Psoas muscle (tissue), 7 donors: ENCODE measurements at regions not wholly inside any gene's neighbourhood (a gene's known extent, or its start where the extent isn't known, plus 50 kb on each side); places are given as distances from the start of the nearest gene placed in this dataset.

ENCODE experiments used
- ATAC-seq, 4 donors: fragments of 200-7000 bp; cut with Tn5 transposase; one replicate each; pipeline ENCODE4 v1.9.1; 2020; ENCODE audit warnings: moderate library complexity in 3 of 4, mild to moderate bottlenecking in 2 of 4
- DNase-seq, 2 donors: peaks; one replicate each; pipeline ENCODE4 v3.0.0-alpha.2; 2020
- H3K27ac ChIP-seq: fragments of 200-600 bp; one replicate; pipeline ENCODE4 v1.8.0; 2022
- H3K27me3 ChIP-seq, 3 donors: fragments of 200-600 bp in 1 of 3; one replicate each; pipeline versions ENCODE4 v1.6.1 to v1.8.0; 2013 to 2022; ENCODE audit warnings: low read length in 2 of 3, mild to moderate bottlenecking in 2 of 3, moderate library complexity in 1 of 3; ENCODE audit not compliant: insufficient read depth in 3 of 3
- H3K36me3 ChIP-seq, 2 donors: fragments of 200-600 bp in 1 of 2; one replicate each; pipeline versions ENCODE4 v1.6.1 to v1.8.0; 2013 to 2022; ENCODE audit warnings: low read depth in 1 of 2, mild to moderate bottlenecking in 1 of 2, moderate library complexity in 1 of 2; ENCODE audit not compliant: insufficient read depth in 1 of 2
- H3K4me1 ChIP-seq: fragments of 200-600 bp; one replicate; pipeline ENCODE4 v1.8.0; 2022
- H3K4me3 ChIP-seq: fragments of 200-600 bp; one replicate; pipeline ENCODE4 v1.8.0; 2022; ENCODE audit warnings: mild to moderate bottlenecking
- H3K9me3 ChIP-seq: fragments of 200-600 bp; one replicate; pipeline ENCODE4 v1.8.0; 2022
- WGBS, 3 donors: extraction: QIAGEN DNeasy Blood & Tissue Kit; methylation state at CpG; one replicate each; pipeline versions ENCODE4 v1.1.6 to v1.1.7; 2013; 5-methylcytosine and 5-hydroxymethylcytosine counted together
- intact Hi-C, 2 donors: fragments of 100-400 bp; cut with DNase I; formaldehyde crosslinking; loops; one replicate each; pipeline versions ENCODE4 v1.11.0 to v1.14.2; 2022
- TF ChIP-seq, protein P1 (sequence below): fragments of 200-600 bp; IDR thresholded peaks from one replicate; pipeline ENCODE4 v1.8.0; 2022; ENCODE audit warnings: antibody characterized with exemption
- donor health status: healthy with polysubstance abuse.
- donor health status: DM: no; HTN: no; CAD: no; lungs with moderate emphysema.
- donor health status: Bipolar disorder and iron deficiency.
- donor health status: healthy.
- donor health status: DM: yes; HTN: yes; CAD: no.
- donor health status: DM: no; HTN: no; CAD: no.
- donor health status: DM: yes; HTN: yes; CAD: no.

DNA sequence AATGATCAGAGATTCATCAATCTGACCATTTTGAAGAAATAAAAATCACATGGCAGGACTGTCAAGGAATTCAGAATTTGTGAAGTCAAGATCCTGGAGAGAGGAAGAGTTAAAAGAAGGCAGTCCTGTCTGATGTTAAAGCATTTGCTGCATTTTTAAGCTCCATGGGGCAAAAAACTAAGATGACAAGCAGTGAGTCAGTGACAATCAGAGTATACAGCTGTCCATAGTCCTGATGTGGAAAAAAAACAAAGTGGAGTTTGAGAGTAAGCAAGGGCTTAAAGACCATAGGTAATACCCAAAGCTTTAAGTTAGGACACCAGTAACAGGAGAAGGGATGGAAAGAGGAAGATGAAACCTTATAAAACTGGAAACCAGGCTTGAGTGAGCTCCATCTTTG lies 412.7 kb upstream of the ANKRD30A start:
- Histone ChIP-seq H3K9me3 (no peaks in the 10 kb centered on the region), H3K4me3 (no peak overlapping the region), H3K27me3 (no peaks in the 10 kb centered on the region), H3K27ac (no peak overlapping the region), H3K36me3 (no peaks in the 10 kb centered on the region), H3K4me1 (no peaks in the 10 kb centered on the region)
- TF ChIP-seq, protein P1, sequence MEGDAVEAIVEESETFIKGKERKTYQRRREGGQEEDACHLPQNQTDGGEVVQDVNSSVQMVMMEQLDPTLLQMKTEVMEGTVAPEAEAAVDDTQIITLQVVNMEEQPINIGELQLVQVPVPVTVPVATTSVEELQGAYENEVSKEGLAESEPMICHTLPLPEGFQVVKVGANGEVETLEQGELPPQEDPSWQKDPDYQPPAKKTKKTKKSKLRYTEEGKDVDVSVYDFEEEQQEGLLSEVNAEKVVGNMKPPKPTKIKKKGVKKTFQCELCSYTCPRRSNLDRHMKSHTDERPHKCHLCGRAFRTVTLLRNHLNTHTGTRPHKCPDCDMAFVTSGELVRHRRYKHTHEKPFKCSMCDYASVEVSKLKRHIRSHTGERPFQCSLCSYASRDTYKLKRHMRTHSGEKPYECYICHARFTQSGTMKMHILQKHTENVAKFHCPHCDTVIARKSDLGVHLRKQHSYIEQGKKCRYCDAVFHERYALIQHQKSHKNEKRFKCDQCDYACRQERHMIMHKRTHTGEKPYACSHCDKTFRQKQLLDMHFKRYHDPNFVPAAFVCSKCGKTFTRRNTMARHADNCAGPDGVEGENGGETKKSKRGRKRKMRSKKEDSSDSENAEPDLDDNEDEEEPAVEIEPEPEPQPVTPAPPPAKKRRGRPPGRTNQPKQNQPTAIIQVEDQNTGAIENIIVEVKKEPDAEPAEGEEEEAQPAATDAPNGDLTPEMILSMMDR: no peak
- intact Hi-C loops: no loop called here
- ATAC-seq (no peak), DNase-seq (no peak)

DNA sequence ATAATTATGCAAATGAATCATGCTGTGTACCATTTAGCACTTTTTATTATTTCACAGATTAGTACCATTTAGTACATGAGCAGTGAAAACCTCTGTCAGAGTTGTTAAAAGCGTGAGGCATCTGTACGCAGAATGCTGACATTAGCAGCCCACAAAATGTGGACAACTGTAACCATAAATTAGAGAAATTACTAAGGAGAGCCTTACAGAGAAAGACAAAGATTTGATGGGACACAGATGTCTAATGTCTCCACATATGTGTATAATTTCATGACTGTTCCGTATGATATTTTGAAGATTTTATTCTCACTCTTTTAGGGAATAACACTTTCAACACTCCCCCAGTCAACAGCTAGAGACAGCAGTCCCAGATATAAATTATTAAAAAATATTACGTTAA lies 414.0 kb upstream of the ANKRD30A start:
- H3K36me3 ChIP-seq: no peaks in the 10 kb centered on the region
- no peak overlapping the region for H3K4me3 ChIP-seq
- DNase-seq (no peak), ATAC-seq (no peak)
- no peak overlapping the region for H3K27ac ChIP-seq
- TF ChIP-seq, protein P1: no peak
- WGBS, 3 donors: 85 to 89% (median 89%) methylated on average over 4 of the region's 4 CpGs
- H3K9me3 ChIP-seq: no peaks in the 10 kb centered on the region
- intact Hi-C loops: no loop called here
- H3K4me1 ChIP-seq: no peaks in the 10 kb centered on the region
- H3K27me3 ChIP-seq: no peaks in the 10 kb centered on the region

DNA sequence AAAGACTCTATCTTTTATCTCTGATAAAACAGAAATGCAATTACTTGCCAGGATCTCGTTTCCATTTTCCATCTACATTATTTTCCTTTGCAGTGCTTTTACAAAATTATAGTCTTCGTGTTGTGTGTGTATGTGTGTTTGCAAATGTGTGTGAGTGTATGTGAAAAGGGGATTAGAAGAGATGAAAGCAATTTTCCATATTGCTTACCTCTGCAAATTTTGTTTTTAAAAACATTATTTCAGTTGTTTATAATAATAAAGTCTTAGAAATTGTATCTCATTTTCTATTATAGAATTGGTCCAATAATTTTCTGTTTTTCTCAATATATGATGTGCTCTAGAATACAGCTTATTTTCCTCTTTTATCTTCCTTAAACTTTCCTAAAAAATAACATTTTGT lies 421.3 kb upstream of the ANKRD30A start:
- no peak for ATAC-seq
- no peaks in the 10 kb centered on the region for H3K9me3 ChIP-seq
- no peaks in the 10 kb centered on the region for H3K27me3 ChIP-seq
- no peaks in the 10 kb centered on the region for H3K4me1 ChIP-seq
- TF ChIP-seq, protein P1: no peak
- no peak overlapping the region for H3K4me3 ChIP-seq
- DNase-seq: no peak
- H3K36me3 ChIP-seq: no peaks in the 10 kb centered on the region
- 64 to 75% (median 68%) methylated on average over 2 of the region's 2 CpGs for WGBS, 3 donors
- intact Hi-C loops: no loop called here
- no peak overlapping the region for H3K27ac ChIP-seq

DNA sequence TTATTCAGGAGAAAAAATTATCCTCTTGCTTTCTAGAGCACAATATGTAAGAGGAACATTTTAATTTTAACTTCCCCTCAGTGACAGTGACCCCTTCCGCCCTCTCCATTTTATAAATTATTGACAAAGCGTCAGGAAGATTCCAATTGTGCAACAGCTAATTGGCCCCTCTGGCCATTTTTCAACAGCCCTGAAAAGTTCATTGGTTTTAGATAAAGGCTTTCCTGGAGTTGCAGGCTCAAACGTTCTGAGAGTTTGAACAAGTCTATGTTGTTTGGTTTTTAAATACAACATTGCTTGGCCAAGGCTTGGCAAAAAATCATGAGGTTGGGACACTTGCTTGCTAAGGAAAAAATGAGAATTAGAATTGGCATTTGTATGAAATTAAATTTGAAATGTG lies 422.2 kb upstream of the ANKRD30A start:
- no peaks in the 10 kb centered on the region for H3K36me3 ChIP-seq
- intact Hi-C loops: no loop called here
- H3K4me1 ChIP-seq: no peaks in the 10 kb centered on the region
- 53 to 59% (median 59%) methylated on average over 3 of the region's 3 CpGs for WGBS, 3 donors
- H3K27ac ChIP-seq: no peak overlapping the region
- no peaks in the 10 kb centered on the region for H3K27me3 ChIP-seq
- H3K4me3 ChIP-seq: no peak overlapping the region
- ATAC-seq (no peak), DNase-seq (no peak)
- TF ChIP-seq, protein P1: no peak
- H3K9me3 ChIP-seq: no peaks in the 10 kb centered on the region

- 88 to 100% (median 96%) methylated on average over 1 of the region's 1 CpG for WGBS, 3 donors
- H3K4me3 ChIP-seq: no peak overlapping the region
- H3K27ac ChIP-seq: no peak overlapping the region
- DNase-seq: no peak
- H3K36me3 ChIP-seq: no peaks in the 10 kb centered on the region
- no peaks in the 10 kb centered on the region for H3K4me1 ChIP-seq
- no peaks in the 10 kb centered on the region for H3K27me3 ChIP-seq
- intact Hi-C loops: no loop called here
- ATAC-seq: no peak
- H3K9me3 ChIP-seq: no peaks in the 10 kb centered on the region
- TF ChIP-seq, protein P1: no peak
Observed at GRCh38 chr10:36700123-36700522, 425.3 kb upstream of the ANKRD30A start.
